ENCODE measurements at regions not wholly inside any gene's neighbourhood (a gene's known extent, or its start where the extent isn't known, plus 50 kb on each side); places are given as distances from the start of the nearest gene placed in this dataset.

DNA sequence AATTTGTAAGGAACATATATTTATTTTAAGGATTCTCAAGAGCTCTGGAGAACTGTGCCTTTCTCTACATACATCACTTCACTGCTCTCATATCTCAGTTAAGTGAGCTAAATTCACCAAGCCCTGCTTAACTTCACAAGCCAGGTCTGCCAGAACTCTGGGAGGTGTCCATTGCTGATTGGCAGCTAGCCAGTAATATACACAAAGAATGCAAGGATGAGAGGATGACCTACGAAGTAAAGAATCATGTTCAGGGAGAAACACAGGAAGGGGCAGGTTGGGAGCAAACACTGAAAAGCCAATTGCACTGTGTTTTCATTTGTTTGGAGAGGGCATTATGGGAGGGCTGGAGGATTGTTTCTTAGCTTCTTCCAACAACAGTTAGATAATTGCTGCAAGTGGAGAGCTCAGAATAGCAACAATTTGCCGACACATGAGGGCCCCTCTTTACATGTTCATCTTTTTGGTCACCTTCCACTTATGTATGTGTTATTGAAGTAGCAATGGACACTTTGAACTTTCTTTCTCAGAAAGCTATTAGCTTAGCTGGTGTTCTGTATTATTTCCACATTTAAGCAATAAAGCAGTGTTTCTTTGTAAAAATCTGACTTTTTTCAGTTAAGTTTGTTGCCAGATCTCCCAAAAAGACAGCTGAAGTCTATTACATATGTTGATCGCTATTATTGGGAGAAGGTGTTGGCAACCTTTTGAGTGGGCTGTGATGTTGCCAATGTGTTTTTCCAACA is 254.8 kb downstream of the LTN1 start:
- DNase-seq (ENCODE audit: low spot score), result peak; percentile 20
- POLR2A ChIA-PET (ENCODE audit: low non-redundant PET), result no interaction called here
- TF ChIP-seq, protein P1, sequence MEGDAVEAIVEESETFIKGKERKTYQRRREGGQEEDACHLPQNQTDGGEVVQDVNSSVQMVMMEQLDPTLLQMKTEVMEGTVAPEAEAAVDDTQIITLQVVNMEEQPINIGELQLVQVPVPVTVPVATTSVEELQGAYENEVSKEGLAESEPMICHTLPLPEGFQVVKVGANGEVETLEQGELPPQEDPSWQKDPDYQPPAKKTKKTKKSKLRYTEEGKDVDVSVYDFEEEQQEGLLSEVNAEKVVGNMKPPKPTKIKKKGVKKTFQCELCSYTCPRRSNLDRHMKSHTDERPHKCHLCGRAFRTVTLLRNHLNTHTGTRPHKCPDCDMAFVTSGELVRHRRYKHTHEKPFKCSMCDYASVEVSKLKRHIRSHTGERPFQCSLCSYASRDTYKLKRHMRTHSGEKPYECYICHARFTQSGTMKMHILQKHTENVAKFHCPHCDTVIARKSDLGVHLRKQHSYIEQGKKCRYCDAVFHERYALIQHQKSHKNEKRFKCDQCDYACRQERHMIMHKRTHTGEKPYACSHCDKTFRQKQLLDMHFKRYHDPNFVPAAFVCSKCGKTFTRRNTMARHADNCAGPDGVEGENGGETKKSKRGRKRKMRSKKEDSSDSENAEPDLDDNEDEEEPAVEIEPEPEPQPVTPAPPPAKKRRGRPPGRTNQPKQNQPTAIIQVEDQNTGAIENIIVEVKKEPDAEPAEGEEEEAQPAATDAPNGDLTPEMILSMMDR (conservative IDR thresholded peaks at IDR 0.05; ENCODE audit: low read depth), result no peak
- no peak overlapping the region for H3K27ac ChIP-seq
- CTCF ChIA-PET, result interaction anchor here (0.6 kb wide), 2 partner anchors 339 to 526 kb away, joined by 3 read pairs; no protein-coding TSS in a partner anchor

DNA sequence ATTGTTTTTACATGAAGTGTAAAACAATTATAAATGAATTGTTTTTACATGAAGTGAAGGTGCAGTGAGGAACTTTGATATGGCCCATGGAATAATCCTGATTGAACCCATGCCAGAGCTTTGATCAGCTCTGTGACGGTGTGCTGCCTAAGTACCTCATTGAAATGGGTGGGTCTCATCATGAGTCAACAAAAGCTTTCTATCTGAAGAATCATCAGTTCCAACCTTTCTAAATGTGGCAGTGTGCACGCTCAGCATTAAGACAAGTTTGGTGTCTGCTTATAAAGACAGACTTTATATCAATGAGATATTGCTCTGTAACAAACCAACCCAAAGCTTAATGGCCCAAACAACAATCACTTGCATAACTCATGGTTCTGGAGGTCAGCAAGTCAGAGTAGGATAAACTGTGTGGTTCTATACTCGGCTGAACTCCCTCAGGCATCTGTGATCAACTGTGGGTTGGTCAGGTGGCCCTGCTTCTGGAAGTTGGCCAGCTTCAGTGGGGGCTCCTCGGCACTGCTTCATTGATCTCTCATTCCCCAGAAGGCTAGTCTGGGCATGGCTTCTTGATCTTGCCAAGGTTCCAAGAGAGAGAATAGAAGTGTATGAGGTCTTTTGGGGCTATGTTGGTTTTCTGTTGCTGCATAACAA is 258.0 kb downstream of the LTN1 start:
- TF ChIP-seq, protein P1 (conservative IDR thresholded peaks at IDR 0.05; ENCODE audit: low read depth), result no peak
- POLR2A ChIA-PET (ENCODE audit: low non-redundant PET), result no interaction called here
- DNase-seq (ENCODE audit: low spot score), result no peak
- no peak overlapping the region for H3K27ac ChIP-seq
- CTCF ChIA-PET, result interaction anchor here (2.3 kb wide), 1 partner anchor 11 kb away, joined by 15 read pairs; no protein-coding TSS in a partner anchor

DNA sequence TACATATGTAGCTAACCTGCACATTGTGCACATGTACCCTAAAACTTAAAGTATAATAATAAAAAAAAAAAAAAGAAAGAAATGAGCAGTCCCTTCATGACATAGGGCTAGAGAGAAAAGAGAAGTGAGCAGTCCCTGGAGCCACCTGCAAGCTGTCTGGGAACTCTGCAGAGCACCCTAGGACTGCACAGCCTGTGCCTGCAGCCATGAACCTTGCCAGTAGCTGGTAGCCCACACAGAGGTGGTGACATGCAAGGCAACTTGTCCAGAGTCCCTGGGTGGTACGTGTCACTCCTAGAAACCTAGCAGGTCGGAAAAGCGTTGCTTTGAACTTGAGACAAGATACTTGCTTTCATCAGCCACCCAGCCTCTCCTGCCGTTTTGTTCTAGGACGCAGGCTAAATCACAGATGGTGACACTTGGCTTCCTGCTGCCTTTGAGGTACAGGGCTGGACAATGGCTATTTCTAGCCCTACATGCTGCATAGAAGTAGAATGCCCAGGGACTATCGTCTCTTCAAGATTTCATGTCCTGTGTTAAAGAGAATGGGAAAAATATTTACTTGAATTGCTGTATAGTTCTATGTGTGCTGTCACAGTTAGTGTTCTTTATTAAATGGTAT is 260.9 kb downstream of the LTN1 start:
- POLR2A ChIA-PET (ENCODE audit: low non-redundant PET), result no interaction called here
- CTCF ChIA-PET, result interaction anchor here (0.6 kb wide), 1 partner anchor 12 kb away, joined by 5 read pairs; no protein-coding TSS in a partner anchor

DNA sequence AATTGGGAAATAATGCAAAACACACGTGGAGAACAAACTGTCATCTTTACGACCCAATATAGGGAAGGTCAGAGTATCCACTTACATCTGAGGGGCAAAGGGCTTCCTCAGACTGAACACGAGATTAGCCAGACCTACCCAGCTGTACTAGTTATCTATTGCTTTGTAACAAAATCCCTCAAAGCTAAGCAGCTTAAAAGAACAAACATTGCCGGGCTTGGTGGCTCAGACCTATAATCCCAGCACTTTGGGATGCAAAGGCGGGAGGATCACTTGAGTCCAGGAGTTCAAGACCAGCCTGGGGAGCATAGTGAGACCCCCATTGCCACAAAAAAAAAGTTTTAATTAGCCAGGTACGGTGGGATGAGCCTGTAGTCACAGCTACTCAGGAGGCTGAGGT is 262.8 kb downstream of the LTN1 start:
- TF ChIP-seq, protein P1 (conservative IDR thresholded peaks at IDR 0.05; ENCODE audit: low read depth), result no peak
- POLR2A ChIA-PET (ENCODE audit: low non-redundant PET), result no interaction called here
- H3K27ac ChIP-seq, result no peak overlapping the region
- DNase-seq (ENCODE audit: low spot score), result no peak
- CTCF ChIA-PET, result no interaction called here

More for the DNA sequence above, 260.9 kb downstream of the LTN1 start:
- no peak for DNase-seq (ENCODE audit: low spot score)
- no peak overlapping the region for H3K27ac ChIP-seq
- TF ChIP-seq, protein P1 (conservative IDR thresholded peaks at IDR 0.05; ENCODE audit: low read depth), result no peak

DNA sequence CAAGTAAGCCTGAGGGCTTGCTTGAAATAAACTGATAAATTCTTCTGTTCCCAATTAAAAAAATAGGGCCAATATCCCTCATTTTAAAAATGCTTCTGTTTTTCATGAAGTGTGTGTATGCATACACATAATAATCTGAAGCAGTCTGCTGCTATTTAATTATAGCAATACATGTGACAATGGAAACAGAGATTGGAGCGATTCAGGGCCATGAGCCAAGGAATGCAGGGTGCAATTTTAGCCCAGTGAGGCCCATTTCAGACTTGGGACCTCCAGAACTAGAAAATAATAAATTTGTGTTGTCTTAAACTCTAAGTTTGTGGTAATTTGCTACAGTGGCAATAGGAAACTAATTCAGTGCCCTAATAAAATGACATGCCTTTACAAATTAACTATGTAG is 264.9 kb downstream of the LTN1 start:
- no peak overlapping the region for H3K27ac ChIP-seq
- no peak for DNase-seq (ENCODE audit: low spot score)
- TF ChIP-seq, protein P1 (conservative IDR thresholded peaks at IDR 0.05; ENCODE audit: low read depth), result no peak
- CTCF ChIA-PET, result no interaction called here
- POLR2A ChIA-PET (ENCODE audit: low non-redundant PET), result no interaction called here

DNA sequence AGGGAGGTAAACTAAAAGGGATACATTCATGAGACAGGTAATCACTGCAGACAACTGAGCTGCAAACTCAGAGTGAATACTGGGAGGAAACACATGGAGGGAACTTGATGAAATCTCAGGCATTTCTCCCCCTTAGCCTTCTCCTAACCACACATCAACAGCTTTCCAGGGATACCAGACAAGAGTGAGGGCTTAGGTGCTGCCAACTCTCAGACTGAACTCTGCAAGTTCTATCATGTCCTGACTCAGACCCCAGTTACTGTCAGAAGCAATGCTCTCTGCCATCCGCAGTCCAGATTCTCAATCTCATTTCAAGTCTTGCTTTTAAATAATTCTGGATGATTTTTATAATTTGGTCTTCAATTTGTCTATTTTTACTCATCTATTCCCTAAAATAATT is 267.3 kb downstream of the LTN1 start:
- DNase-seq (ENCODE audit: low spot score), result no peak
- TF ChIP-seq, protein P1 (conservative IDR thresholded peaks at IDR 0.05; ENCODE audit: low read depth), result no peak
- POLR2A ChIA-PET (ENCODE audit: low non-redundant PET), result no interaction called here
- no peak overlapping the region for H3K27ac ChIP-seq
- CTCF ChIA-PET, result no interaction called here

All from RWPE1 (cell line).